ENCODE measurements at regions not wholly inside any gene's neighbourhood (a gene's known extent, or its start where the extent isn't known, plus 50 kb on each side); places are given as distances from the start of the nearest gene placed in this dataset.

DNA sequence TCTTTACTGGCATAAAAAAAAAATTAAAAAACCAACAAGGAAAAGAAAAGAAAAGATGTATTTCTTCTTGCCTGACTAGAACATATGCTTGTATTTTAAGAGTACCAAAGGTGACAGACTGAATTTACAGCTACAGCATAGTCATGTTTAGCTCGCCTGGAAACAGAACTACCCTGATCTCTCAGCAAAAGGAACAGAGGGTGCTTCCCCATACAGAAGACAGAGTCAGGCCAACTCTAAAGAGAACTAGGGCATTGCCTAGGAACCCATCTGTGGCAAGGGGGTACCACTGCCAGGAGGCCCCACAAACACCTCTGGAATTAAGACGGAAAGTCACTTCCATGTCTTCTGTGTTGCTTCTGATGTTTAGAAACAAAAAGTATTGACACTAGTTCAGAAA is 252.1 kb upstream of the STARD13 start:
- Histone ChIP-seq H3K9me3 (ENCODE audit: control insufficient read depth, insufficient read depth, low read length) (no peaks in the 10 kb centered on the region), H3K27me3 (ENCODE audit: control insufficient read depth, insufficient read depth, low read length) (no peaks in the 10 kb centered on the region), H3K4me3 (ENCODE audit: low read depth, low read length) (no peak overlapping the region), H3K27ac (ENCODE audit: low read depth, low read length) (peak overlapping the region; percentile 11)
- ChIA-PET POLR2A (no interaction called here), CTCF (interaction anchor here (0.9 kb wide), 1 partner anchor 186 kb away, joined by 3 read pairs; no protein-coding TSS in a partner anchor)
- no peak for DNase-seq (ENCODE audit: low read depth, low spot score)
- TF ChIP-seq, protein P1, sequence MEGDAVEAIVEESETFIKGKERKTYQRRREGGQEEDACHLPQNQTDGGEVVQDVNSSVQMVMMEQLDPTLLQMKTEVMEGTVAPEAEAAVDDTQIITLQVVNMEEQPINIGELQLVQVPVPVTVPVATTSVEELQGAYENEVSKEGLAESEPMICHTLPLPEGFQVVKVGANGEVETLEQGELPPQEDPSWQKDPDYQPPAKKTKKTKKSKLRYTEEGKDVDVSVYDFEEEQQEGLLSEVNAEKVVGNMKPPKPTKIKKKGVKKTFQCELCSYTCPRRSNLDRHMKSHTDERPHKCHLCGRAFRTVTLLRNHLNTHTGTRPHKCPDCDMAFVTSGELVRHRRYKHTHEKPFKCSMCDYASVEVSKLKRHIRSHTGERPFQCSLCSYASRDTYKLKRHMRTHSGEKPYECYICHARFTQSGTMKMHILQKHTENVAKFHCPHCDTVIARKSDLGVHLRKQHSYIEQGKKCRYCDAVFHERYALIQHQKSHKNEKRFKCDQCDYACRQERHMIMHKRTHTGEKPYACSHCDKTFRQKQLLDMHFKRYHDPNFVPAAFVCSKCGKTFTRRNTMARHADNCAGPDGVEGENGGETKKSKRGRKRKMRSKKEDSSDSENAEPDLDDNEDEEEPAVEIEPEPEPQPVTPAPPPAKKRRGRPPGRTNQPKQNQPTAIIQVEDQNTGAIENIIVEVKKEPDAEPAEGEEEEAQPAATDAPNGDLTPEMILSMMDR (IDR thresholded peaks at IDR 0.05; ENCODE audit: low read depth, low read length) = no peak

DNA sequence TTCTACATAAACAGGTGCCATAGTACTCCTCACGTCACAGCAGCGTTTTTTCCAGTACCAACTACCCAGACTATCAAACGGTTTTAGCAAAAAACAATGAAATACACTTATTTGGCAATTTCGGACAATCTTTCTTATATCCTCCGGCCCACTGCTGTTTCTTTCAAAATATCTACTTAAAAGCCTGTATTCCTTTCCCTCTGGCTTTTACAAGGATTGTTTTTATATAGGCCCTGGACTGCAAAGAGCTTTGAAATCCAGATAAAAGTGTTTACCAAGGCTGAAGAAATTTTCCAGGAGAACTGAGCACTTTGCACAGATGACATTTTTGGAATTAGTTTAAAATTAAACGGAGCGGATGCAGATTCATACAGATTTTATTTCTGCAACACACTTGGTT is 255.9 kb upstream of the STARD13 start:
- H3K9me3 ChIP-seq (ENCODE audit: control insufficient read depth, insufficient read depth, low read length) = no peaks in the 10 kb centered on the region
- peak overlapping the region; percentile 56; the same call in 1 of the 2 replicates for H3K4me3 ChIP-seq (ENCODE audit: low read depth, low read length)
- DNase-seq (ENCODE audit: low read depth, low spot score) = no peak
- CTCF ChIA-PET = no interaction called here
- TF ChIP-seq, protein P1 (IDR thresholded peaks at IDR 0.05; ENCODE audit: low read depth, low read length) = no peak
- no peaks in the 10 kb centered on the region for H3K27me3 ChIP-seq (ENCODE audit: control insufficient read depth, insufficient read depth, low read length)
- H3K27ac ChIP-seq (ENCODE audit: low read depth, low read length) = no peak overlapping the region
- POLR2A ChIA-PET = no interaction called here

DNA sequence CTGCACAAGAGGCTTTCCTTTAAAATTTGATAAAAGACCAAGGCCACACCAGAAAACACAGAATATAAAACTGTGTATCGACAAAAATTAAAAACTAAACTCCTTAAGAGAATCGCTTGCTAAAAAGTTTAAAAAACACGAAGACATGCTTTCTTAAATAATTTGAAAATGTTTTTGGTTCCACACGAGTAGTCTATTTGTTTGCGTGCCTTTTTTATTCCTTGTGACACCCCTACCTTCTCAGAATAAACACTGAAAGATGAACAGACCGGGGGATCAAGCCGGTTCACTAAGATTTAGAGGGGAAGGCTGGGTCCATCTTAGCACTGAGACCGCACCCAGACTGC is 256.4 kb upstream of the STARD13 start:
- no peak for DNase-seq (ENCODE audit: low read depth, low spot score)
- peak overlapping the region; percentile 96 for H3K27ac ChIP-seq (ENCODE audit: low read depth, low read length)
- POLR2A ChIA-PET = no interaction called here
- TF ChIP-seq, protein P1 (IDR thresholded peaks at IDR 0.05; ENCODE audit: low read depth, low read length) = no peak
- H3K4me3 ChIP-seq (ENCODE audit: low read depth, low read length) = peak overlapping the region; percentile 56
- no peaks in the 10 kb centered on the region for H3K27me3 ChIP-seq (ENCODE audit: control insufficient read depth, insufficient read depth, low read length)
- H3K9me3 ChIP-seq (ENCODE audit: control insufficient read depth, insufficient read depth, low read length) = no peaks in the 10 kb centered on the region
- CTCF ChIA-PET = no interaction called here

DNA sequence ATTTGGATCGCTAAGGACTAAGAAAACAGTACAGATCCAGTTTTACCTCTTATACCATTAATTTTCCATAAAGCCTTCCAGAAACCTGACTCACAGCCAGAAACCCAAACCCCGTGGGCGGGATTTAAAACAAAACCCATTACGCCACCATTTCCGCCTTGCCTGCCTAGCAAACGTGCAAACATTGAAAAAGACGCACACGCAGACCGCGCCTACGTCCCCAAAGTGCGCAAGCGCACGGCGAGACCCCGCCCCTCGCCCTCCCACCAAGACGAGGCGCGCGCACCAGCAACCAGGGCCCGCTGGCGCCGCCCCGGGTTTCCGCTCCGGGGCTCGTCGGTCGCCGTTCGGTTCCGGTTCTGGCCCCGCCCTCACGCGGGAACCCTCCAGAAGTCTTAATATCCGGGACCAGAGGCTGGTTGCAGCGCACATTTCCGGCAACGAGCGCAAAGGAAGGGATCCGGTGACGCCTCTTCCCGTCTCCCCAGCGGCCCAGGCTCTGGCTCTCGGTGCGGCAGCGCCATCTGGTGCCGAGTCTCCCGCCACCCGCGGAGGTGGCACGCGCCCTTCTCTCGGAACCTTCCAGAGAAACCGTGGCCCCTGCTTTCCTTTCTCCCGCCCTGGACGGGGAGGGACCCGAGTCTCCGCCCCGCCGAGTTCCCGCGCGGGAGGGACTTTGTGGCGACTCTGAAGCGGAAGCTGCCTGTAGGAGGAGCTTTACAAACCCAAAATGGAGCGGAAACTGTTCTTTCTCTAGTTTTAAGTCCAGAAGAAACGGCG is 256.9 kb upstream of the STARD13 start:
- H3K4me3 ChIP-seq (ENCODE audit: low read depth, low read length) = peak overlapping the region; percentile 56
- peak; percentile 99 for DNase-seq (ENCODE audit: low read depth, low spot score)

More for the DNA sequence above, 256.9 kb upstream of the STARD13 start:
- Histone ChIP-seq H3K27ac (ENCODE audit: low read depth, low read length) (peak overlapping the region; percentile 96), H3K27me3 (ENCODE audit: control insufficient read depth, insufficient read depth, low read length) (no peaks in the 10 kb centered on the region), H3K9me3 (ENCODE audit: control insufficient read depth, insufficient read depth, low read length) (no peaks in the 10 kb centered on the region)
- TF ChIP-seq, protein P1 (IDR thresholded peaks at IDR 0.05; ENCODE audit: low read depth, low read length) = peak; percentile 85
- ChIA-PET POLR2A (interaction anchor here (0.6 to 1.2 kb wide), 8 partner anchors 47 to 957 kb away, joined by 3 to 23 read pairs (median 4); partner anchors contain the start of genes PDS5B and STARD13), CTCF (interaction anchor here (0.6 to 2.6 kb wide), 73 partner anchors 10 to 1610 kb away, joined by 3 to 63 read pairs (median 3); partner anchors contain the start of genes BRCA2, PDS5B and ZAR1L)

All from AG04450 (cell line).